Liver (tissue), 3 donors: ENCODE measurements at regions not wholly inside any gene's neighbourhood (a gene's known extent, or its start where the extent isn't known, plus 50 kb on each side); places are given as distances from the start of the nearest gene placed in this dataset.

Source experiments
- EGR1 ChIP-seq, 2 donors: IDR thresholded peaks; 2 replicates each; pipeline ENCODE4 v1.6.1; 2016 to 2018; ENCODE audit warnings: antibody characterized with exemption in 2 of 2, low read depth in 2 of 2
- HNF4A ChIP-seq, 2 donors: conservative IDR thresholded peaks; 2 replicates each; pipeline ENCODE4 v1.6.1; 2016; ENCODE audit warnings: antibody characterized with exemption in 2 of 2, mild to moderate bottlenecking in 2 of 2
- MAX ChIP-seq: IDR thresholded peaks from 2 replicates; pipeline ENCODE4 v1.6.1; 2016; ENCODE audit warnings: antibody characterized with exemption
- REST ChIP-seq: IDR thresholded peaks from 2 replicates; pipeline ENCODE4 v1.6.1; 2016; ENCODE audit warnings: antibody characterized with exemption, mild to moderate bottlenecking
- SP1 ChIP-seq: IDR thresholded peaks from 2 replicates; pipeline ENCODE4 v1.6.1; 2018; ENCODE audit warnings: antibody characterized with exemption, mild to moderate bottlenecking
- TAF1 ChIP-seq: conservative IDR thresholded peaks from 2 replicates; pipeline ENCODE4 v1.6.1; 2016; ENCODE audit warnings: antibody characterized with exemption, mild to moderate bottlenecking
- YY1 ChIP-seq: IDR thresholded peaks from 2 replicates; pipeline ENCODE4 v1.6.1; 2016; ENCODE audit warnings: antibody characterized with exemption, mild to moderate bottlenecking
- ZBTB33 ChIP-seq: IDR thresholded peaks from 2 replicates; pipeline ENCODE4 v1.6.1; 2016; ENCODE audit warnings: antibody characterized with exemption
- TF ChIP-seq, protein P1 (sequence below): fragments of 150-350 bp; IDR thresholded peaks from 2 replicates; pipeline ENCODE4 v1.5.1; 2017; ENCODE audit warnings: improper control_type of control experiment, low read depth, low read length; ENCODE audit not compliant: missing input control
- donor health status: healthy.
- donor health status: healthy.

GRCh38 chr14:101333335-101334280 lies 227.7 kb upstream of the DIO3 start:
- TF ChIP-seq, protein P1, sequence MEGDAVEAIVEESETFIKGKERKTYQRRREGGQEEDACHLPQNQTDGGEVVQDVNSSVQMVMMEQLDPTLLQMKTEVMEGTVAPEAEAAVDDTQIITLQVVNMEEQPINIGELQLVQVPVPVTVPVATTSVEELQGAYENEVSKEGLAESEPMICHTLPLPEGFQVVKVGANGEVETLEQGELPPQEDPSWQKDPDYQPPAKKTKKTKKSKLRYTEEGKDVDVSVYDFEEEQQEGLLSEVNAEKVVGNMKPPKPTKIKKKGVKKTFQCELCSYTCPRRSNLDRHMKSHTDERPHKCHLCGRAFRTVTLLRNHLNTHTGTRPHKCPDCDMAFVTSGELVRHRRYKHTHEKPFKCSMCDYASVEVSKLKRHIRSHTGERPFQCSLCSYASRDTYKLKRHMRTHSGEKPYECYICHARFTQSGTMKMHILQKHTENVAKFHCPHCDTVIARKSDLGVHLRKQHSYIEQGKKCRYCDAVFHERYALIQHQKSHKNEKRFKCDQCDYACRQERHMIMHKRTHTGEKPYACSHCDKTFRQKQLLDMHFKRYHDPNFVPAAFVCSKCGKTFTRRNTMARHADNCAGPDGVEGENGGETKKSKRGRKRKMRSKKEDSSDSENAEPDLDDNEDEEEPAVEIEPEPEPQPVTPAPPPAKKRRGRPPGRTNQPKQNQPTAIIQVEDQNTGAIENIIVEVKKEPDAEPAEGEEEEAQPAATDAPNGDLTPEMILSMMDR, result no peak
- TF ChIP-seq HNF4A (conservative IDR thresholded peaks at IDR 0.05), result no peak
- no peak for TF ChIP-seq ZBTB33
- TF ChIP-seq TAF1, result no peak
- no peak for TF ChIP-seq SP1
- TF ChIP-seq YY1, result no peak
- no peak for TF ChIP-seq REST
- no peak for TF ChIP-seq MAX
- TF ChIP-seq EGR1 (IDR thresholded peaks at IDR 0.05; ENCODE audit: low read depth in 2 of 2), result no peak
